OCI-LY7 (cell line): ENCODE measurements at regions not wholly inside any gene's neighbourhood (a gene's known extent, or its start where the extent isn't known, plus 50 kb on each side); places are given as distances from the start of the nearest gene placed in this dataset.

Source experiments
- BruUV-seq: library from RNA; stranded (reverse); fragments of 400-500 nt; replicated peaks from 2 replicates; lab custom pipeline; 2021; lab: Mats Ljungman, UMichigan
- CTCF ChIA-PET: fragments of 300-600 bp; sonication (Branson Sonifier 250); formaldehyde crosslinking; loops from one replicate; lab custom pipeline; 2022; ENCODE audit warnings: antibody characterized with exemption; ENCODE audit not compliant: unreplicated experiment; lab: Charles Lee
- POLR2A ChIA-PET: fragments of 300-600 bp; sonication (Branson Sonifier 250); formaldehyde crosslinking; loops from one replicate; lab custom pipeline; 2022; ENCODE audit warnings: antibody characterized with exemption; lab: Charles Lee
- DNase-seq: peaks from one replicate; pipeline ENCODE4 v3.0.0-alpha.2; 2015; ENCODE audit warnings: low spot score
- H2AFZ ChIP-seq: fragments of 200-600 bp; sonication (generic), shearing (Covaris generic); 2 replicates; pipeline ENCODE4 v1.6.1; 2014; ENCODE audit warnings: mild to moderate bottlenecking, antibody characterized with exemption, low read length, moderate library complexity
- H3K27ac ChIP-seq: fragments of 200-600 bp; sonication (generic); 2 replicates; pipeline ENCODE4 v1.5.1; 2014; ENCODE audit warnings: mixed run types, low read depth, mild to moderate bottlenecking, moderate library complexity, low read length, inconsistent platforms; ENCODE audit not compliant: poor library complexity, severe bottlenecking
- H3K36me3 ChIP-seq: fragments of 200-600 bp; sonication (generic); 2 replicates; pipeline ENCODE4 v1.6.1; 2014; ENCODE audit warnings: mild to moderate bottlenecking, antibody characterized with exemption, low read length, moderate library complexity, mixed read lengths; ENCODE audit not compliant: insufficient read depth
- H3K4me1 ChIP-seq: fragments of 200-600 bp; sonication (generic); 2 replicates; pipeline ENCODE4 v1.5.1; 2014; ENCODE audit warnings: mild to moderate bottlenecking, low read length; ENCODE audit not compliant: insufficient read depth, poor library complexity, severe bottlenecking
- H3K4me2 ChIP-seq: fragments of 200-600 bp; sonication (generic); 2 replicates; pipeline ENCODE4 v1.6.1; 2014; ENCODE audit warnings: mild to moderate bottlenecking, low read length
- H3K4me3 ChIP-seq: fragments of 200-600 bp; sonication (generic); 2 replicates; pipeline ENCODE4 v1.5.1; 2014; ENCODE audit warnings: mild to moderate bottlenecking, low read depth, low read length; ENCODE audit not compliant: poor library complexity, severe bottlenecking
- H3K79me2 ChIP-seq: fragments of 200-600 bp; sonication (generic); 2 replicates; pipeline ENCODE4 v1.6.1; 2016; ENCODE audit warnings: low read depth, mild to moderate bottlenecking, low read length, moderate library complexity, mixed read lengths; ENCODE audit not compliant: insufficient read depth
- H3K9me2 ChIP-seq: fragments of 200-600 bp; sonication (generic); 2 replicates; pipeline ENCODE4 v1.6.1; 2016; ENCODE audit warnings: mild to moderate bottlenecking, low read length, mixed read lengths; ENCODE audit not compliant: insufficient read depth
- H3K9me3 ChIP-seq: fragments of 200-600 bp; sonication (generic); 2 replicates; pipeline ENCODE4 v1.6.1; 2014; ENCODE audit warnings: mild to moderate bottlenecking, mixed run types, low read length, mixed read lengths
- H4K20me1 ChIP-seq: fragments of 200-600 bp; sonication (generic); 2 replicates; pipeline ENCODE4 v1.6.1; 2014; ENCODE audit warnings: mild to moderate bottlenecking, antibody characterized with exemption, low read length, moderate library complexity, mixed read lengths; ENCODE audit not compliant: insufficient read depth
- CTCF ChIP-seq: fragments of 200-600 bp; sonication (generic); conservative IDR thresholded peaks from 2 replicates; pipeline ENCODE4 v1.5.1; 2014; ENCODE audit warnings: mild to moderate bottlenecking, antibody characterized with exemption, low read length, moderate library complexity, mixed read lengths
- EZH2phosphoT487 ChIP-seq: fragments of 200-600 bp; sonication (generic); IDR thresholded peaks from 2 replicates; pipeline ENCODE4 v1.6.1; 2018; ENCODE audit warnings: low read depth, borderline replicate concordance, mild to moderate bottlenecking, mixed run types, antibody characterized with exemption, low read length, moderate library complexity, mixed read lengths
- intact Hi-C: fragments of 100-400 bp; cut with micrococcal nuclease; formaldehyde crosslinking; loops from one replicate; pipeline ENCODE4 v1.10.0; 2022; ENCODE audit not compliant: unreplicated experiment

DNA sequence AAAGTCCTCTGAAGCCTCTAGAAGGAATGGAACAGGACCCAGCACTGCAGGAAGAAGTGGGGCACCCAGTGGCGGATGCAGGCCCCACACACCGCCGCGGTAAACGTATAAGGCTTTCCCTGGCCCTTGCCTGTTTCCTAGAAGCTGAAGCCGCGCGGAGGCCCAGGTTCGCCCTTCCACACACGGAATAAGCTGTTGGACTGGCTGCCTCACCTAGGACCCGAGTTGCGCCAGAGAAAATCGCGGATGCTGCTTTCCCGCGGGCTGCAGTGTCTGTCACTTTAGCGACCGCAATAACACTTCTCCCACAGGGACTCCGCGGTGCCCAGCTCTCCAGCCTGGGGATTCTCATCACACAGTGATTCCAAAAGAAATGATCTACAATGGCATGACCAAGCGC lies 1736.9 kb downstream of the TP53TG3F start:
- POLR2A ChIA-PET: no interaction called here
- intact Hi-C loops: no loop called here

DNA sequence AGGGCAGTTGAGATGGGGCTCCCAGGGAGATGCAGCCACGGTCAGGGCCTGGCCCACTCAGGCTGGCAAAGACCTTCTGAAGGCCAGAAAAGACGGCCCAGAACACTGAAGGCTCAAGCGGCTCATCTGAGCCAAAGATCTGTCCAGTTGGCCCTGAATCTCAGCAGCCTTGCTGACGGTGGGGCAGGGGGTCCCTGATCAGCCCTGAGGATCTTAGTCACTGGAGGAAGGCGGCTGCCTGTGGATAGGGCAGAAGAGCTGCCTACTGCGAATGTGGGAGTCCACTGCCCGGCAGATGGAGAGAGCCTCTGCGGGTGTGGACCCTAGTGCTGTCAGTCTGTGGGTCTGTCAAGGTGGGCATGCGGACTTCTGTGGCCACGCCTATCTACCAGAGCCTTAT lies 1738.2 kb downstream of the TP53TG3F start:
- Histone ChIP-seq H3K4me2 (no peak overlapping the region), H4K20me1 (no peaks in the 10 kb centered on the region), H3K9me3 (0 out of 2 replicates have a peak, but pooled peaks cover under 1% of the 10 kb centered on the region), H3K79me2 (no peaks in the 10 kb centered on the region), H2AFZ (no peak overlapping the region), H3K9me2 (no peaks in the 10 kb centered on the region), H3K27ac (no peak overlapping the region), H3K4me3 (no peak overlapping the region), H3K4me1 (no peaks in the 10 kb centered on the region), H3K36me3 (no peaks in the 10 kb centered on the region)
- TF ChIP-seq EZH2phosphoT487: no peak
- TF ChIP-seq CTCF: no peak
- no TSS peak for BruUV-seq
- CTCF ChIA-PET: no interaction called here
- intact Hi-C loops: no loop called here
- POLR2A ChIA-PET: no interaction called here
- no peak for DNase-seq

More for the DNA sequence above, 1736.9 kb downstream of the TP53TG3F start:
- Histone ChIP-seq H4K20me1 (no peaks in the 10 kb centered on the region), H3K27ac (no peak overlapping the region), H3K9me3 (0 out of 2 replicates have a peak, but pooled peaks cover 4% of the 10 kb centered on the region), H3K9me2 (no peaks in the 10 kb centered on the region), H3K4me1 (no peaks in the 10 kb centered on the region), H3K36me3 (no peaks in the 10 kb centered on the region), H2AFZ (no peak overlapping the region), H3K79me2 (no peaks in the 10 kb centered on the region), H3K4me3 (no peak overlapping the region), H3K4me2 (no peak overlapping the region)
- no peak for DNase-seq
- CTCF ChIA-PET: no interaction called here
- no peak for TF ChIP-seq CTCF
- TF ChIP-seq EZH2phosphoT487: no peak
- no TSS peak for BruUV-seq

- BruUV-seq: no TSS peak
- no peak overlapping the region for H3K4me2 ChIP-seq
- no peaks in the 10 kb centered on the region for H3K9me2 ChIP-seq
- no peak for DNase-seq
- H3K4me1 ChIP-seq: no peaks in the 10 kb centered on the region
- TF ChIP-seq CTCF (no peak), EZH2phosphoT487 (no peak)
- no peak overlapping the region for H3K27ac ChIP-seq
- no peaks in the 10 kb centered on the region for H3K9me3 ChIP-seq
- H3K79me2 ChIP-seq: no peaks in the 10 kb centered on the region
- ChIA-PET CTCF (no interaction called here), POLR2A (no interaction called here)
- H3K4me3 ChIP-seq: no peak overlapping the region
- H2AFZ ChIP-seq: no peak overlapping the region
- intact Hi-C loops: no loop called here
- no peaks in the 10 kb centered on the region for H4K20me1 ChIP-seq
- H3K36me3 ChIP-seq: no peaks in the 10 kb centered on the region
Observed at GRCh38 chr16:35198223-35199199, 1739.1 kb downstream of the TP53TG3F start.
